ENCODE measurements at regions not wholly inside any gene's neighbourhood (a gene's known extent, or its start where the extent isn't known, plus 50 kb on each side); places are given as distances from the start of the nearest gene placed in this dataset.
"Not testable (repeated sequence)": the region's sequence is repeated elsewhere in the genome, so short reads cannot be mapped to it uniquely, and the experiment has no call there.

GRCh38 chr2:7436096-7436906 lies 519.1 kb downstream of the RNF144A start:
- DNase-seq: no peak

GRCh38 chr2:7437141-7437540 lies 519.9 kb downstream of the RNF144A start:
- DNase-seq: no peak

- no peak for DNase-seq
Measured at GRCh38 chr2:7437716-7438632, 520.8 kb downstream of the RNF144A start.

GRCh38 chr2:7438855-7439254 lies 521.6 kb downstream of the RNF144A start:
- DNase-seq: no peak

GRCh38 chr2:7440977-7441376 lies 523.8 kb downstream of the RNF144A start:
- DNase-seq: no peak

GRCh38 chr2:7441841-7442240 lies 524.6 kb downstream of the RNF144A start:
- not testable (repeated sequence) for DNase-seq

GRCh38 chr2:7444626-7445025 lies 527.4 kb downstream of the RNF144A start:
- DNase-seq: no peak

- DNase-seq: no peak
Measured at GRCh38 chr2:7448578-7449264, 531.5 kb downstream of the RNF144A start.

GRCh38 chr2:7449298-7449697 lies 532.1 kb downstream of the RNF144A start:
- no peak for DNase-seq

- DNase-seq: no peak
Measured at GRCh38 chr2:7450188-7450832, 533.1 kb downstream of the RNF144A start.

- no peak for DNase-seq
Measured at GRCh38 chr2:7450833-7451190, 533.6 kb downstream of the RNF144A start.

- no peak for DNase-seq
Measured at GRCh38 chr2:7452110-7452876, 535.1 kb downstream of the RNF144A start.

- no peak for DNase-seq
Measured at GRCh38 chr2:7454592-7454991, 537.4 kb downstream of the RNF144A start.

- DNase-seq: no peak
Measured at GRCh38 chr2:7456762-7457161, 539.5 kb downstream of the RNF144A start.

GRCh38 chr2:7458066-7458465 lies 540.9 kb downstream of the RNF144A start:
- no peak for DNase-seq

GRCh38 chr2:7467782-7468447 lies 550.7 kb downstream of the RNF144A start:
- no peak for DNase-seq

- no peak for DNase-seq
Measured at GRCh38 chr2:7468448-7468828, 551.2 kb downstream of the RNF144A start.

GRCh38 chr2:7468955-7469354 lies 551.7 kb downstream of the RNF144A start:
- no peak for DNase-seq

- no peak for DNase-seq
Measured at GRCh38 chr2:7471185-7471584, 554.0 kb downstream of the RNF144A start.

GRCh38 chr2:7472465-7472864 lies 555.3 kb downstream of the RNF144A start:
- DNase-seq: no peak

GRCh38 chr2:7473135-7473771 lies 556.0 kb downstream of the RNF144A start:
- no peak for DNase-seq
